Lower lobe of right lung (tissue), 2 donors: ENCODE measurements at regions not wholly inside any gene's neighbourhood (a gene's known extent, or its start where the extent isn't known, plus 50 kb on each side); places are given as distances from the start of the nearest gene placed in this dataset.

Experiments used
- ATAC-seq, 2 donors: fragments of 200-7000 bp; cut with Tn5 transposase; one replicate each; pipeline ENCODE4 v1.9.1; 2020 to 2022; ENCODE audit warnings: mild to moderate bottlenecking in 2 of 2, moderate library complexity in 2 of 2
- DNase-seq: peaks from one replicate; pipeline ENCODE4 v3.0.0-alpha.2; 2020
- H3K27ac ChIP-seq: fragments of 200-600 bp; one replicate; pipeline ENCODE4 v1.8.0; 2022
- H3K27me3 ChIP-seq: fragments of 200-600 bp; one replicate; pipeline ENCODE4 v1.8.0; 2022; ENCODE audit warnings: low read depth
- H3K36me3 ChIP-seq: fragments of 200-600 bp; one replicate; pipeline ENCODE4 v1.8.0; 2022; ENCODE audit warnings: mild to moderate bottlenecking
- H3K4me1 ChIP-seq: fragments of 200-600 bp; one replicate; pipeline ENCODE4 v1.8.0; 2022
- H3K4me3 ChIP-seq: fragments of 200-600 bp; one replicate; pipeline ENCODE4 v1.8.0; 2022; ENCODE audit warnings: mild to moderate bottlenecking
- H3K9me3 ChIP-seq: fragments of 200-600 bp; one replicate; pipeline ENCODE4 v1.8.0; 2022
- CTCF ChIP-seq: fragments of 200-600 bp; IDR thresholded peaks from one replicate; pipeline ENCODE4 v1.8.0; 2022; ENCODE audit warnings: antibody characterized with exemption, mild to moderate bottlenecking
- intact Hi-C: fragments of 100-400 bp; cut with DNase I; formaldehyde crosslinking; loops from one replicate; pipeline ENCODE4 v1.11.0; 2022
- donor health status: DM: no; HTN: yes; CAD: no; lungs with severe emphysema.

DNA sequence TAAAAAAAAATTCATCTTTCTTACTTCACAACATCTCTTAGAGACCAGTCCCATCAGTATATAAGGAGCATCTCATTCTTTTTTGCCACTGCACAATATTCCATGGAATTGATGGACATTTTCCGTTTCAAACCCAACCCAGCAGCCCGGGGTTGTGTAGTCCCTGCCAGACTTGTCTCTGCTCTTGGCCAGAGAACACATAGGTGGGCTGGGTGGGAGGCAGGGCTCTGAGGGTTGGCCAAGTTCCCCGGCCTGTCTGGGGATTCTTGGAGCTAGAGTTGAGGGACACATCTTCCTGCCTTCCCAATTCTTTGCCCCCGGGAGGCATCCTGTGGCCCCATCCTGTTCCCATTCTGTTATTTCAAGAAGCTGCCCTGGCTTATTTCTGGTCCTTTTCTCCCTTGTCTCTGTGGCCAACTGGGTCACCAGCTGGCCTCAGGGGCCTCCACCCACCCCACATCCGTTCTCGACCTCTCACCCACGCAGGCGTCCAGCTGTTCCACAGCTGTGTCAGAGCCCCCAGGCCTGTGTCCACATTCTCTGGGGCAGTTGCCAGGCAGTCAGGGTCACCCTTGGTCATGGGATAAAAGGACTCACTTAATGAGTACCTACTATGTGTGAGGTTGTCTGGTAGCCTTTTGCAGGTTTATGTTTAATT, 52.0 kb upstream of the CCDC63 start:
- Histone ChIP-seq H3K36me3 (no peaks in the 10 kb centered on the region), H3K9me3 (no peaks in the 10 kb centered on the region), H3K27me3 (no peaks in the 10 kb centered on the region), H3K4me3 (no peak overlapping the region), H3K4me1 (no peaks in the 10 kb centered on the region), H3K27ac (no peak overlapping the region)
- peak; percentile 62 to 78 for ATAC-seq
- intact Hi-C loops, result no loop called here
- TF ChIP-seq CTCF, result no peak
- DNase-seq, result no peak

- H3K27me3 ChIP-seq, result no peaks in the 10 kb centered on the region
- intact Hi-C loops, result no loop called here
- H3K4me3 ChIP-seq, result no peak overlapping the region
- no peak for DNase-seq
- no peak for TF ChIP-seq CTCF
- no peaks in the 10 kb centered on the region for H3K9me3 ChIP-seq
- H3K4me1 ChIP-seq, result no peaks in the 10 kb centered on the region
- H3K36me3 ChIP-seq, result no peaks in the 10 kb centered on the region
- ATAC-seq, result no peak
- no peak overlapping the region for H3K27ac ChIP-seq
Observed at GRCh38 chr12:110796952-110797351, 49.8 kb upstream of the CCDC63 start.
